Liver (tissue), 8 donors: ENCODE measurements at regions not wholly inside any gene's neighbourhood (a gene's known extent, or its start where the extent isn't known, plus 50 kb on each side); places are given as distances from the start of the nearest gene placed in this dataset.

Experiments used
- DNase-seq: peaks from one replicate; pipeline ENCODE4 v3.0.0-alpha.2; 2017; ENCODE audit warnings: low spot score
- H3K27ac ChIP-seq, 2 donors: one replicate each; pipeline ENCODE4 v1.7.0; 2013; ENCODE audit warnings: inconsistent platforms in 2 of 2, low read length in 2 of 2, control low read depth in 1 of 2, low read depth in 1 of 2, mild to moderate bottlenecking in 1 of 2
- H3K27me3 ChIP-seq, 4 donors: one replicate each; pipeline versions ENCODE4 v1.6.1 to v1.7.0; 2013; ENCODE audit warnings: low read length in 3 of 4, inconsistent platforms in 1 of 4, mild to moderate bottlenecking in 1 of 4, moderate library complexity in 1 of 4; ENCODE audit not compliant: control insufficient read depth in 4 of 4, insufficient read depth in 4 of 4
- H3K36me3 ChIP-seq, 4 donors: one replicate each; pipeline versions ENCODE4 v1.6.1 to v1.7.0; 2013; ENCODE audit warnings: low read length in 3 of 4, mild to moderate bottlenecking in 3 of 4, low read depth in 1 of 4, moderate library complexity in 1 of 4; ENCODE audit not compliant: control insufficient read depth in 4 of 4, insufficient read depth in 3 of 4
- H3K4me1 ChIP-seq, 4 donors: one replicate each; pipeline versions ENCODE4 v1.6.1 to v1.7.0; 2013; ENCODE audit warnings: low read length in 3 of 4, mild to moderate bottlenecking in 3 of 4, moderate library complexity in 1 of 4; ENCODE audit not compliant: control insufficient read depth in 4 of 4, insufficient read depth in 4 of 4
- H3K4me3 ChIP-seq, 3 donors: one replicate each; pipeline versions ENCODE4 v1.6.1 to v1.7.0; 2013; ENCODE audit warnings: low read length in 3 of 3, control low read depth in 1 of 3, low read depth in 1 of 3, mild to moderate bottlenecking in 1 of 3
- H3K9ac ChIP-seq, 2 donors: one replicate each; pipeline ENCODE4 v1.7.0; 2013; ENCODE audit warnings: low read length in 2 of 2, mild to moderate bottlenecking in 2 of 2, moderate library complexity in 2 of 2, control low read depth in 1 of 2, low read depth in 1 of 2
- H3K9me3 ChIP-seq, 4 donors: one replicate each; pipeline versions ENCODE4 v1.6.1 to v1.7.0; 2013; ENCODE audit warnings: low read length in 3 of 4; ENCODE audit not compliant: control insufficient read depth in 4 of 4
- EGR1 ChIP-seq, 2 donors: IDR thresholded peaks; 2 replicates each; pipeline ENCODE4 v1.6.1; 2016 to 2018; ENCODE audit warnings: antibody characterized with exemption in 2 of 2, low read depth in 2 of 2
- FOXA1 ChIP-seq: IDR thresholded peaks from 2 replicates; pipeline ENCODE4 v1.6.1; 2016; ENCODE audit warnings: antibody characterized with exemption
- FOXA2 ChIP-seq: IDR thresholded peaks from 2 replicates; pipeline ENCODE4 v1.6.1; 2016; ENCODE audit warnings: antibody characterized with exemption
- GABPA ChIP-seq, 2 donors: IDR thresholded peaks in 1 of 2; conservative IDR thresholded peaks in 1 of 2; 2 replicates each; pipeline ENCODE4 v1.6.1; 2016; ENCODE audit warnings: antibody characterized with exemption in 2 of 2, mild to moderate bottlenecking in 1 of 2, moderate library complexity in 1 of 2
- HNF4A ChIP-seq, 2 donors: conservative IDR thresholded peaks; 2 replicates each; pipeline ENCODE4 v1.6.1; 2016; ENCODE audit warnings: antibody characterized with exemption in 2 of 2, mild to moderate bottlenecking in 2 of 2
- HNF4G ChIP-seq: IDR thresholded peaks from 2 replicates; pipeline ENCODE4 v1.6.1; 2016; ENCODE audit warnings: antibody characterized with exemption
- JUND ChIP-seq, 2 donors: IDR thresholded peaks; 2 replicates each; pipeline ENCODE4 v1.6.1; 2016; ENCODE audit warnings: antibody characterized with exemption in 2 of 2
- NR2F2 ChIP-seq: IDR thresholded peaks from 2 replicates; pipeline ENCODE4 v1.6.1; 2016; ENCODE audit warnings: antibody characterized with exemption
- RAD21 ChIP-seq, 2 donors: IDR thresholded peaks; 2 replicates each; pipeline ENCODE4 v1.6.1; 2016; ENCODE audit warnings: antibody characterized with exemption in 2 of 2, mild to moderate bottlenecking in 2 of 2
- RXRA ChIP-seq, 2 donors: IDR thresholded peaks; 2 replicates each; pipeline ENCODE4 v1.6.1; 2017 to 2018; ENCODE audit warnings: antibody characterized with exemption in 2 of 2, mild to moderate bottlenecking in 1 of 2
- SP1 ChIP-seq: IDR thresholded peaks from 2 replicates; pipeline ENCODE4 v1.6.1; 2018; ENCODE audit warnings: antibody characterized with exemption, mild to moderate bottlenecking
- TAF1 ChIP-seq: conservative IDR thresholded peaks from 2 replicates; pipeline ENCODE4 v1.6.1; 2016; ENCODE audit warnings: antibody characterized with exemption, mild to moderate bottlenecking
- YY1 ChIP-seq: IDR thresholded peaks from 2 replicates; pipeline ENCODE4 v1.6.1; 2016; ENCODE audit warnings: antibody characterized with exemption, mild to moderate bottlenecking
- WGBS: extraction: QIAGEN DNeasy Blood & Tissue Kit; methylation state at CpG from one replicate; pipeline ENCODE4 v1.1.7; 2013; 5-methylcytosine and 5-hydroxymethylcytosine counted together
- TF ChIP-seq, protein P1 (sequence below): IDR thresholded peaks from 2 replicates; pipeline ENCODE4 v1.6.1; 2016; ENCODE audit warnings: antibody characterized with exemption
- TF ChIP-seq, protein P2 (sequence below): IDR thresholded peaks from 2 replicates; pipeline ENCODE4 v1.6.1; 2016; ENCODE audit warnings: antibody characterized with exemption
- TF ChIP-seq, protein P3 (sequence below): IDR thresholded peaks from 2 replicates; pipeline ENCODE4 v1.6.1; 2016; ENCODE audit warnings: antibody characterized with exemption
- TF ChIP-seq, protein P4 (sequence below): fragments of 150-350 bp; IDR thresholded peaks from 2 replicates; pipeline ENCODE4 v1.5.1; 2017; ENCODE audit warnings: improper control_type of control experiment, low read depth, low read length; ENCODE audit not compliant: missing input control
- TF ChIP-seq, protein P5 (sequence below): IDR thresholded peaks from 2 replicates; pipeline ENCODE4 v1.6.1; 2016; ENCODE audit warnings: antibody characterized with exemption, mild to moderate bottlenecking
- donor health status: healthy.
- donor health status: healthy.
- donor health status: healthy.
- donor health status: healthy.
- donor health status: healthy.

DNA sequence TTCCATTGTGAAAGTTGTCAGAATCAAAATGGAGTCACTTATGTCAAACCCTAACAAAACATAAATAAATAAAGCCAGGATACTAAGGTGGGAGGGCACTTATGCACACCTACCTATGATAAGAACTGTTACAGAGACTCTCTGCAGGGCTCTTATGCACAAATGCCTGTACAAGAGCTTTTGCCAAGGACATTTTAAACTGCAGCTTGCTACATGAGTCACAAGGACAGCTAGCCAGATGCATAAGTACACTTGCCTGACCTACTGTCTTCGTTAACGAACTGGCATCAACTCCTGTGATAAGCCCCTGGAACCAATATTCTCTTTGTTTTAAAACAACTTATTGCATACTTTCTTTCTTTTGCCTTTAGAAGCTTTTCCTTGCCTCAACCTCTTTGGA, 152.9 kb upstream of the SPEF2 start:
- H3K27me3 ChIP-seq: no peaks in the 10 kb centered on the region
- H3K27ac ChIP-seq: no peak overlapping the region
- no peaks in the 10 kb centered on the region for H3K9me3 ChIP-seq
- H3K4me1 ChIP-seq: no peaks in the 10 kb centered on the region
- H3K36me3 ChIP-seq: no peaks in the 10 kb centered on the region
- 98% methylated on average over 2 of the region's 2 CpGs for WGBS
- TF ChIP-seq, protein P1, sequence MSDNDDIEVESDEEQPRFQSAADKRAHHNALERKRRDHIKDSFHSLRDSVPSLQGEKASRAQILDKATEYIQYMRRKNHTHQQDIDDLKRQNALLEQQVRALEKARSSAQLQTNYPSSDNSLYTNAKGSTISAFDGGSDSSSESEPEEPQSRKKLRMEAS: no peak
- TF ChIP-seq SP1 (no peak), RXRA (IDR thresholded peaks at IDR 0.05) (no peak), TAF1 (no peak), NR2F2 (no peak), GABPA (IDR thresholded peaks at IDR 0.05 in 1 of 2, conservative IDR thresholded peaks at IDR 0.05 in 1 of 2) (no peak), HNF4G (no peak), HNF4A (conservative IDR thresholded peaks at IDR 0.05) (no peak), FOXA1 (no peak), JUND (IDR thresholded peaks at IDR 0.05) (no peak), EGR1 (IDR thresholded peaks at IDR 0.05; ENCODE audit: low read depth in 2 of 2) (no peak), RAD21 (IDR thresholded peaks at IDR 0.05) (no peak), FOXA2 (no peak), YY1 (no peak)
- TF ChIP-seq, protein P2, sequence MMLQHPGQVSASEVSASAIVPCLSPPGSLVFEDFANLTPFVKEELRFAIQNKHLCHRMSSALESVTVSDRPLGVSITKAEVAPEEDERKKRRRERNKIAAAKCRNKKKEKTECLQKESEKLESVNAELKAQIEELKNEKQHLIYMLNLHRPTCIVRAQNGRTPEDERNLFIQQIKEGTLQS: no peak
- TF ChIP-seq, protein P3, sequence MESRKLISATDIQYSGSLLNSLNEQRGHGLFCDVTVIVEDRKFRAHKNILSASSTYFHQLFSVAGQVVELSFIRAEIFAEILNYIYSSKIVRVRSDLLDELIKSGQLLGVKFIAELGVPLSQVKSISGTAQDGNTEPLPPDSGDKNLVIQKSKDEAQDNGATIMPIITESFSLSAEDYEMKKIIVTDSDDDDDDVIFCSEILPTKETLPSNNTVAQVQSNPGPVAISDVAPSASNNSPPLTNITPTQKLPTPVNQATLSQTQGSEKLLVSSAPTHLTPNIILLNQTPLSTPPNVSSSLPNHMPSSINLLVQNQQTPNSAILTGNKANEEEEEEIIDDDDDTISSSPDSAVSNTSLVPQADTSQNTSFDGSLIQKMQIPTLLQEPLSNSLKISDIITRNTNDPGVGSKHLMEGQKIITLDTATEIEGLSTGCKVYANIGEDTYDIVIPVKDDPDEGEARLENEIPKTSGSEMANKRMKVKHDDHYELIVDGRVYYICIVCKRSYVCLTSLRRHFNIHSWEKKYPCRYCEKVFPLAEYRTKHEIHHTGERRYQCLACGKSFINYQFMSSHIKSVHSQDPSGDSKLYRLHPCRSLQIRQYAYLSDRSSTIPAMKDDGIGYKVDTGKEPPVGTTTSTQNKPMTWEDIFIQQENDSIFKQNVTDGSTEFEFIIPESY: no peak
- TF ChIP-seq, protein P4, sequence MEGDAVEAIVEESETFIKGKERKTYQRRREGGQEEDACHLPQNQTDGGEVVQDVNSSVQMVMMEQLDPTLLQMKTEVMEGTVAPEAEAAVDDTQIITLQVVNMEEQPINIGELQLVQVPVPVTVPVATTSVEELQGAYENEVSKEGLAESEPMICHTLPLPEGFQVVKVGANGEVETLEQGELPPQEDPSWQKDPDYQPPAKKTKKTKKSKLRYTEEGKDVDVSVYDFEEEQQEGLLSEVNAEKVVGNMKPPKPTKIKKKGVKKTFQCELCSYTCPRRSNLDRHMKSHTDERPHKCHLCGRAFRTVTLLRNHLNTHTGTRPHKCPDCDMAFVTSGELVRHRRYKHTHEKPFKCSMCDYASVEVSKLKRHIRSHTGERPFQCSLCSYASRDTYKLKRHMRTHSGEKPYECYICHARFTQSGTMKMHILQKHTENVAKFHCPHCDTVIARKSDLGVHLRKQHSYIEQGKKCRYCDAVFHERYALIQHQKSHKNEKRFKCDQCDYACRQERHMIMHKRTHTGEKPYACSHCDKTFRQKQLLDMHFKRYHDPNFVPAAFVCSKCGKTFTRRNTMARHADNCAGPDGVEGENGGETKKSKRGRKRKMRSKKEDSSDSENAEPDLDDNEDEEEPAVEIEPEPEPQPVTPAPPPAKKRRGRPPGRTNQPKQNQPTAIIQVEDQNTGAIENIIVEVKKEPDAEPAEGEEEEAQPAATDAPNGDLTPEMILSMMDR: no peak
- TF ChIP-seq, protein P5, sequence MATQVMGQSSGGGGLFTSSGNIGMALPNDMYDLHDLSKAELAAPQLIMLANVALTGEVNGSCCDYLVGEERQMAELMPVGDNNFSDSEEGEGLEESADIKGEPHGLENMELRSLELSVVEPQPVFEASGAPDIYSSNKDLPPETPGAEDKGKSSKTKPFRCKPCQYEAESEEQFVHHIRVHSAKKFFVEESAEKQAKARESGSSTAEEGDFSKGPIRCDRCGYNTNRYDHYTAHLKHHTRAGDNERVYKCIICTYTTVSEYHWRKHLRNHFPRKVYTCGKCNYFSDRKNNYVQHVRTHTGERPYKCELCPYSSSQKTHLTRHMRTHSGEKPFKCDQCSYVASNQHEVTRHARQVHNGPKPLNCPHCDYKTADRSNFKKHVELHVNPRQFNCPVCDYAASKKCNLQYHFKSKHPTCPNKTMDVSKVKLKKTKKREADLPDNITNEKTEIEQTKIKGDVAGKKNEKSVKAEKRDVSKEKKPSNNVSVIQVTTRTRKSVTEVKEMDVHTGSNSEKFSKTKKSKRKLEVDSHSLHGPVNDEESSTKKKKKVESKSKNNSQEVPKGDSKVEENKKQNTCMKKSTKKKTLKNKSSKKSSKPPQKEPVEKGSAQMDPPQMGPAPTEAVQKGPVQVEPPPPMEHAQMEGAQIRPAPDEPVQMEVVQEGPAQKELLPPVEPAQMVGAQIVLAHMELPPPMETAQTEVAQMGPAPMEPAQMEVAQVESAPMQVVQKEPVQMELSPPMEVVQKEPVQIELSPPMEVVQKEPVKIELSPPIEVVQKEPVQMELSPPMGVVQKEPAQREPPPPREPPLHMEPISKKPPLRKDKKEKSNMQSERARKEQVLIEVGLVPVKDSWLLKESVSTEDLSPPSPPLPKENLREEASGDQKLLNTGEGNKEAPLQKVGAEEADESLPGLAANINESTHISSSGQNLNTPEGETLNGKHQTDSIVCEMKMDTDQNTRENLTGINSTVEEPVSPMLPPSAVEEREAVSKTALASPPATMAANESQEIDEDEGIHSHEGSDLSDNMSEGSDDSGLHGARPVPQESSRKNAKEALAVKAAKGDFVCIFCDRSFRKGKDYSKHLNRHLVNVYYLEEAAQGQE: no peak
- no peak overlapping the region for H3K4me3 ChIP-seq
- DNase-seq: no peak
- no peak overlapping the region for H3K9ac ChIP-seq
